CD4-positive, alpha-beta T cell treated with Interleukin-6 at 100 ng/mL for 8 hours (primary cell): ENCODE measurements at regions not wholly inside any gene's neighbourhood (a gene's known extent, or its start where the extent isn't known, plus 50 kb on each side); places are given as distances from the start of the nearest gene placed in this dataset.
"Not testable (repeated sequence)": the region's sequence is repeated elsewhere in the genome, so short reads cannot be mapped to it uniquely, and the experiment has no call there.

ENCODE experiments used
- DNase-seq: peaks from one replicate; pipeline ENCODE4 v3.0.0-alpha.2; 2020; ENCODE audit warnings: mixed read lengths, low spot score

- DNase-seq, result no peak
Measured at GRCh38 chr6:6978731-6979130, 129.0 kb upstream of the RREB1 start.

DNA sequence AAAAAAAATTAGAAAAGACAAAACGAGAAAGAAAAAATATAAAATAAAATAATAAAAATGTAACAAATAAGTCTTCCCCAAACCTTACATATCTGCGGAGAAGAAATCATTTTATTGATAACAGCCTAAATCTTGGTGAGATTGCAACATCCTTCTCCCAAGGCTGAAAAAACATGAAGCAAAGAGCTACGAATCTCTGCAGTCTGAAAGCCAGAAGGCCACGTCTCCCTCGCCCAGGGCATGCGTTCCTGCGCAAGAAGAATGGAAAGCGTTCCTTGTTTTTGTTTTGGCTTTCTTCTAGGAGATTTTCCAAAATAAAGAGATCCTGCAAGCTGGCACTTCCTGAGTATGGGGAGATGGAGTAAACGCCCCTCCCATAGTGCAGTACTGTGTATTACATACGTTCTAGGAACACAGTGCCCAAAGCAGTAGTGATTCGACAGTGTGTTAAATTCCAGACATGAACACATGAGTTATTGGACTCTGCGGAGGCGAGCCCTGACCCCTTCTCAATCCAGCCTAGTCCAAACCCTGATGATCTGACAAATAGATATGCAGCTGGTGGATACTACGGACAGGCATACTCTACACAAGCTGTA lies 126.7 kb upstream of the RREB1 start:
- DNase-seq, result no peak

- no peak for DNase-seq
Measured at GRCh38 chr6:6981681-6982322, 126.0 kb upstream of the RREB1 start.

DNA sequence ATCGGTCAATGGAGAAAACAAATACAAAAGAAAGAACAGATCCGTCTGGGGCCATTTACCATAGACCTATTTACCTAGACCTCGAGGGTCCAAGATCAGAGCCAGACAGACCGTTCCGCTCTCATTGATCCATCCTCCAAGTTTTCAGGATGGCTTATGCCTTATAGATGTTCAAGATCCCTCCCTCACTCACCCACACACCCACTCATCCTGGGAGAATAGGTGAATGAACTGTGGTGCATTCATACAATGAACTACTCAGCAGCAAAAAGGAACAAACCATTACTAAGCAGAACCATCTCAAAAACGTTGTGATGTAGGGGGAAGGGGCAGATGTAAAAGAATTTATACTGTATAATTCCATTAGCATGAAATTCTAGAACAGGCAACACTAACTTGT lies 125.1 kb upstream of the RREB1 start:
- no peak for DNase-seq

- DNase-seq, result no peak
Measured at GRCh38 chr6:6984585-6985366, 123.0 kb upstream of the RREB1 start.

GRCh38 chr6:6986344-6986743 lies 121.4 kb upstream of the RREB1 start:
- DNase-seq, result no peak

GRCh38 chr6:6987749-6988148 lies 120.0 kb upstream of the RREB1 start:
- no peak for DNase-seq

DNA sequence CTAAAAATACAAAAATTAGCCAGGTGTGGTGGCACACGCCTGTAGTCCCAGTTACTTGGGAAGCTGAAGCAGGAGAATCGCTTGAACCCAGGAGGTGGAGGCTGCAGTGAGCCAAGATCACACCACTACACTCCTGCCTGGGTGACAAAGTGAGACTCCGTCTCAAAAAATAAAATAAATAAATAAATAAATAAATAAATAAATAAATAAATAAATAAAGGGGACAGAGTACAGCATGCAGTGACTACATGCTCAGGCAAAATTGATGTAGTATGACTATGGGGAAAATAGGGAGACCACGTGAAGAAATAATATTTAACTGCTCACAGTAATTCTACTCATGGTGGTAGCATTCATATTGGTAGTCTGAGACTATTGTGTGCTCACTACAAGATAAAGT lies 117.7 kb upstream of the RREB1 start:
- DNase-seq, result not testable (repeated sequence)

- DNase-seq, result no peak
Measured at GRCh38 chr6:6993503-6994237, 114.1 kb upstream of the RREB1 start.

DNA sequence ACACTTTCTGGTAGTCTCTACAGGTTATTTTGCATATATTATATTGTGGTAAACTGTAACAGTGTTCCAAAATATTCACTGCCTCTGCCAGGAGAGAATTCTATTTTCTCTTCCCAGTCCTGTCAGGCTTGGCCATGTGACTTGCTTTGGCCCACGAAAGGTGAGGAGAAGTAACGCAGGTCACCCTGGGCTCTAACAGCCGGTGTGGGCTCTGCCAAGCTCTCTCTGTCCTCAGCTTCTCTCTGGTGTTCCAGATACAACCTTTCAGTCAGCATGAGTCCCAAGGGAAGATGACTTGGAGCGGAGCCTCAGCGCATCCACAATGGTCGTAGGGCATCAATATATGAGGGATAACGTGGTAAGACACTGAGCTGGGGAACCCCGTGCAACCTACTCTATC lies 113.0 kb upstream of the RREB1 start:
- no peak for DNase-seq

DNA sequence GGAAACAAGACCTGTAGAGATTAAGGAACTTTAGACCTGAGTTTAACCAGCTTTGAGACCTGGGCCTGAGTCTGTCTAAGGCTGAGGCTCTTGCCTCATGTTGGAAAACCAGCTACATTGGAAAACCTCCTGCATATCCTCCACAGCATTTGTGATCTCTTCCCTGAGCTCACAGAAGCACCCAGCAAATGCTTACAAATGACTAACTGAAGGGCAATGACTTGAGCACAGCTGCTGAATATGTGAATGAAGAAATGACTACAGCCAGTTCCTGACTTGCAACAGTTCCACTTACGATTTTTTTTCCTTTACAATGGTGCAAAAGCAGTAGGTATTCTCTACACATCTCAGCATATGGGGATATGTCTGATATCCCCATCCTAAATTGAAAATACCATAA lies 112.4 kb upstream of the RREB1 start:
- DNase-seq, result no peak

DNA sequence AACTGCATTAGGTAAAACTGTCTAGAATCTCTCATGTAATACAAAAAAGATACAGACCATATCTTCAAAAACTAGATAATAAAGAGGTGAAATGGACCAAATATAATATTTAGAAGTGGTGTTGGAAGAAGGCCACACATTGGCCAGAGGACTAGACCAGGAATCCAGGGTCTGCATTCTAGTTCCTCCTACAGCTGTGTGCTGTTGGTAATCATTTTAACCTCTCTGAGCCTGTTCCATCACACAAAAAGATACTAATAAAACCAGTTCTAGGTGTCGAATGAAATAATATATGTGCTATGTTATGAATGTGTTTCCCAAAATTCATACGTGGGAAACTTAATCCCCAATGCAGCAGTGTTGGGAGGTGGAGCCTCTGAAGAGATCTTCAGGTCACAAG lies 111.6 kb upstream of the RREB1 start:
- DNase-seq, result no peak

DNA sequence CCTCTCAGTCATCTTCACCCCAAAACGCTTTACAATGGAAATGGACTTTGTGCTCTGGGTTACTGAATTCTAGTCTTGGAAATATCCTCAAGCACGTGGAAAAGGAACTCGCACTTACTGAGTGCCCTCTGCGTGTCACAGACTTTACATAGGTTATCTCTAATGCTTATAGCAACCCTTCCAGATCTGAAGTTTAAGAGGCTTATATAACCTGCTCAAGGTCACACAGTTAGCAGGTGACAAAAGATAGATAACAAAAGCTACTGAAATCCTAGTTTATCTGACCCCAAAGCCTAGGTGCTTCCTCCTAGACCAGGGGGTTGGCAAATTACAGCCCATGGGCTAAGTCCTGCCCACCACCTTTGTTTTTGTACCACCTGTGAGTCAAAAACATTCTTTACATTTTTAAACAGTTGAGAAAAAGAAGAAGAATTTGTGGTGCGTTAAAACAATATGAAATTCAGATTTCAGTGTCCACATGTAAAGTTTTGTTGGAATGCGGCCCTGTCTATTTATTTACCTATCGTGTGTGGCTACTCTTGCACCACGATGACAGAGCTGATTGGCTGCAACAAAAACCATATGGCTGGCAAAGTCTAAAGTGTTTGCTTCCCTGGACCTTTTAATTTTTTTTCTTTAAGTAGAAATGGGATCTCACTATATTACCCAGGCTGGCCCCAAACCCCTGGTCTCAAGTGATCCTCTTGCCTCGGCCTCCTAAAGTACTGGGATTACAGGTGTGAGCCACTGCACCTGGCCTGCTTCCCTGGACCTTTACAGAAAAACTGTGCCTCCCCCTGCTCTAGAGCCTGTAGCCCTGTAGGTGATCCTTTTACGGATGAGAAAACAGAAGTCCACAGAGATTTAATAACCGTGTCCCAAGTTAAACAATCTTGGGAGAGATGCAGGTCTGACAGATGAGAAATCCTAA lies 110.2 kb upstream of the RREB1 start:
- DNase-seq, result no peak

DNA sequence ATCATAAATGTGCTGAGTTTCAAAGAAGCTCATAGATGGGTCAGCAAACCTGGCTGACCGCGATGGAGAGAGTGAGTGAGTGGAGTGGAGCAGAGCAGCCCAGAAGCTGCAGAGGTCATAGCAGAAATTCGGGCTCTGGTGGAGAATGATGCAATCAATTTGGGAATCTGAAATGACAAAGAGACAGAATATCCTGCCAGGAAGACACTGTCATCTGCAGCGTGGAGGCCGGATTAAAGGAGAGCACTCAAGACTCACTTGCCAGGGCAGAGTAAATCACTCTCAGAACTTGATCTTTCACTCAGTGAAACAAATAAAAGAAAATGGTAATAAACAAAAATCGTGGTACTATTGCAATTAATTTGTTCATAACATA lies 109.6 kb upstream of the RREB1 start:
- no peak for DNase-seq

GRCh38 chr6:7000825-7001777 lies 106.7 kb upstream of the RREB1 start:
- DNase-seq, result no peak

DNA sequence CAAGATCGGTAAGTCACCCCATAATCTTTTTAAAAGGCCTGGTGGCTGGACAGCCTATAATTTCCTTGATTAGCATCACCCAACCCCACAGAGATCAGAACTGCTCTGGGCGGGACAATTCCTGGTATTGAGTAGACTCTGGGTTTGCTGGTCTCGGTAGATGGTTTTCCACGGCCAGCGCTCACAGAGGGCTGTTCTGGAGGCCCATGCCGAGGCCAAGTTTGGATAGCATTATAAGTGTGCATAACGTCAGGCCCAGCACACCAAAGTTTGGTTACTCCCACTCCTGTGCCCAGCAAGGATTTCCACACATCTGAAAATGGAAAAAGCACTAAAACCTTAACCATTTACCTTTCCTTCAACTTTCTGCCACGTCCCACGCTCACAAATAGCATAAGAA lies 104.7 kb upstream of the RREB1 start:
- DNase-seq, result no peak

GRCh38 chr6:7004581-7005297 lies 103.0 kb upstream of the RREB1 start:
- DNase-seq, result no peak

DNA sequence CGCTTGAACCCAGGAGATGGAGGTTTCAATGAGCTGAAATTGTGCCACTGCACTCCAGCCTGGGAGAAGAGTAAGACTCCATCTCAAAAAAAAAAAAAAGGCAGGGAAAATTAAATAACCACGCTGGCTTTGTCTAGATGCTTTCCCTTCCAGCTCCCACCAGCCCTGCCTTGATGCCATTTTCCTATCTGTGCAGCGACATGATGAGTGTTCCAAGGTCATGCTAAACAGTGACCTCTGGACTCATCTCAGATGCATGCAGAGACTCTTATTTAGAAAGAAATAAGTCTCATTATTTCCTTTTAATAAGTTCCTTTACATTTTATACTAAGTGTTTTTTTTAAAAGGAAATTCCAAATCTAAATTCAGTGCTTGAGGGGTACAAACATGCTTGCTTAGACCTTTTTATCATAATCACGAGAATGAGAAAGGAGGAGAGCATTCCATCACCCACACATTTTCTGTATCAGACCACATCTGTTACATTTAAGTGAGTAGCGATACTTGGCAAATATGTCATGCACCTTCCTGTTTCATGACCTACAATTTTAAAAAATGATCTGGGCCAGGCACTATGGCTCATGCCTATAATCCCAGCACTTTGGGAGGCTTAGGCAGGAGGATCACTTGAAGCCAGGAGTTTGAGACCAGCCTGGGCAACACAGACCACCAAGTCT lies 101.1 kb upstream of the RREB1 start:
- no peak for DNase-seq

- DNase-seq, result no peak
Measured at GRCh38 chr6:7008451-7008988, 99.2 kb upstream of the RREB1 start.
